ENCODE measurements at regions not wholly inside any gene's neighbourhood (a gene's known extent, or its start where the extent isn't known, plus 50 kb on each side); places are given as distances from the start of the nearest gene placed in this dataset.

DNA sequence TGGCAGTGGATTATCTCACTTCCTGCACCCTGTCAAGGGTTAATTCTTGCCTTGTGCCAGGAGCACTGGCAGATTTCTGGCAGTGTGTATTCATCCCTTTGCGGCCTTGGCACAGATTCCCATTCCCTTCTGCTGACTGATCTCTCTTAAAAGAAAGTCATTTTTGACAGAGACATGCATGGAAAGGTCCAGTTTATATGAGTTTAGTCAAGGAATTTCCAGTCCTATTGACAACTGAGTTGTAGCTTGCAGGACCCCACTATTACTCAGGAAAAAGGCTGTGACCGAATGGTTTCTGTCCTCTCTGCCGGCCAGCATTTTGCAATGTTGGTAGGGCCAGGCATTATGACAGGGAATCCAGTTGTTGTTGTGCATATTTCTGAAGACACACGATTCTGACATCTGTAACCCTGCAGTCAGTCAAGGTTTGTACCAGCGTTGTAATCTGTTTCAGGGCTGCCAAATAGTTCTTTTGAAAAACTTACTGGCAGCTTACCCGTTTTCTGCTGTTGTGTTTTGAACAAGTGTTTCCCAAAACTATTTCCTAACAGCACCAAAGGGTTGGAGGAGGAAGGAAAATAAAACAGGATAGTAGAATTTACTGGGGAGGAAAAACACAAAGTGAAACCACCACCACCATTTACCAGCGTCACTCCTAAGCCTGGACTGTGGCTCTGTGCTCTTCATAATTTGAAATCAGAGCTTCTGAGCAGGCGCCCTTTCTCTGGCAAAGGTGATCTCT is 243.4 kb upstream of the KLF4 start:
- no peak for TF ChIP-seq CTCF (conservative IDR thresholded peaks at IDR 0.05; ENCODE audit: low read depth in 2 of 2)
- no peak for TF ChIP-seq ZNF462 (CRISPR knock-in tag; IDR thresholded peaks at IDR 0.05)
- no peak for TF ChIP-seq STAT1 (IDR thresholded peaks at IDR 0.05; ENCODE audit: unreplicated experiment)
- no peak for TF ChIP-seq POLR2AphosphoS5 (IDR thresholded peaks at IDR 0.05; ENCODE audit: low read depth)
- no peak for TF ChIP-seq EZH2 (IDR thresholded peaks at IDR 0.05; ENCODE audit: low read depth, unreplicated experiment)
- no peak for TF ChIP-seq CREB1 (CRISPR knock-in tag; IDR thresholded peaks at IDR 0.05; ENCODE audit: low read depth)
- TF ChIP-seq REST (IDR thresholded peaks at IDR 0.05; ENCODE audit: unreplicated experiment), result no peak
- no peak for TF ChIP-seq EZH2phosphoT487 (IDR thresholded peaks at IDR 0.05; ENCODE audit: unreplicated experiment)
- TF ChIP-seq, protein P1, sequence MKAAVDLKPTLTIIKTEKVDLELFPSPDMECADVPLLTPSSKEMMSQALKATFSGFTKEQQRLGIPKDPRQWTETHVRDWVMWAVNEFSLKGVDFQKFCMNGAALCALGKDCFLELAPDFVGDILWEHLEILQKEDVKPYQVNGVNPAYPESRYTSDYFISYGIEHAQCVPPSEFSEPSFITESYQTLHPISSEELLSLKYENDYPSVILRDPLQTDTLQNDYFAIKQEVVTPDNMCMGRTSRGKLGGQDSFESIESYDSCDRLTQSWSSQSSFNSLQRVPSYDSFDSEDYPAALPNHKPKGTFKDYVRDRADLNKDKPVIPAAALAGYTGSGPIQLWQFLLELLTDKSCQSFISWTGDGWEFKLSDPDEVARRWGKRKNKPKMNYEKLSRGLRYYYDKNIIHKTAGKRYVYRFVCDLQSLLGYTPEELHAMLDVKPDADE (IDR thresholded peaks at IDR 0.05), result no peak
- TF ChIP-seq JUNB (IDR thresholded peaks at IDR 0.05; ENCODE audit: unreplicated experiment), result no peak
- TF ChIP-seq ZNF331 (CRISPR knock-in tag; IDR thresholded peaks at IDR 0.05; ENCODE audit: low read depth), result no peak

Data from GM23338 (cell line).